GM12865 (cell line): ENCODE measurements at regions not wholly inside any gene's neighbourhood (a gene's known extent, or its start where the extent isn't known, plus 50 kb on each side); places are given as distances from the start of the nearest gene placed in this dataset.

ENCODE experiments used
- DNase-seq: peaks from one replicate; pipeline ENCODE4 v3.0.0; 2010; ENCODE audit warnings: low read depth
- H3K4me3 ChIP-seq: 2 replicates; pipeline ENCODE4 v1.5.1; 2011; ENCODE audit warnings: mild to moderate bottlenecking, low read depth, low read length, control low read depth
- TF ChIP-seq, protein P1 (sequence below): IDR thresholded peaks from 2 replicates; pipeline ENCODE4 v1.5.1; 2011; ENCODE audit warnings: low read length, control low read depth, low read depth, inconsistent platforms; ENCODE audit not compliant: insufficient read depth; ENCODE audit errors: missing control alignments

DNA sequence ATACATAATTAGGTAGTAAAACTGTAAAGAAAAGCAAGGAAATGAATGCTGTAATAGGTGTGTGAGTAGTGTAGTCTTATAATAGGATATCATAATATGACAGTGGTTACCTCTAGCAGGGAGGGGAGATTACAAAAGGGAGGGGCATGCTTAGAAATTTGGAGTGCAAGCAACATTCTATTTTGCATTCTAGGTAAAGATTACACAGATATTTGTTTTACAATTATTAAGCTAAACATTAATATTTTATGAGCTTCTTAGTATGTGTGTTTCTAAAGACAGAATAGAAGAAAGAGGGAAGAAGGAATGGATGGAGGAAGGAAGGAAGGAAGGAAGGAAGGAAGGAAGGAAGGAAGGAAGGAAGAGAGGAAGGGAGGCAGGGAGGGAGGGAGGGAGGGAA lies 177.9 kb downstream of the PAX3 start:
- no peak for DNase-seq
- H3K4me3 ChIP-seq: no peak overlapping the region
- TF ChIP-seq, protein P1, sequence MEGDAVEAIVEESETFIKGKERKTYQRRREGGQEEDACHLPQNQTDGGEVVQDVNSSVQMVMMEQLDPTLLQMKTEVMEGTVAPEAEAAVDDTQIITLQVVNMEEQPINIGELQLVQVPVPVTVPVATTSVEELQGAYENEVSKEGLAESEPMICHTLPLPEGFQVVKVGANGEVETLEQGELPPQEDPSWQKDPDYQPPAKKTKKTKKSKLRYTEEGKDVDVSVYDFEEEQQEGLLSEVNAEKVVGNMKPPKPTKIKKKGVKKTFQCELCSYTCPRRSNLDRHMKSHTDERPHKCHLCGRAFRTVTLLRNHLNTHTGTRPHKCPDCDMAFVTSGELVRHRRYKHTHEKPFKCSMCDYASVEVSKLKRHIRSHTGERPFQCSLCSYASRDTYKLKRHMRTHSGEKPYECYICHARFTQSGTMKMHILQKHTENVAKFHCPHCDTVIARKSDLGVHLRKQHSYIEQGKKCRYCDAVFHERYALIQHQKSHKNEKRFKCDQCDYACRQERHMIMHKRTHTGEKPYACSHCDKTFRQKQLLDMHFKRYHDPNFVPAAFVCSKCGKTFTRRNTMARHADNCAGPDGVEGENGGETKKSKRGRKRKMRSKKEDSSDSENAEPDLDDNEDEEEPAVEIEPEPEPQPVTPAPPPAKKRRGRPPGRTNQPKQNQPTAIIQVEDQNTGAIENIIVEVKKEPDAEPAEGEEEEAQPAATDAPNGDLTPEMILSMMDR: no peak

DNA sequence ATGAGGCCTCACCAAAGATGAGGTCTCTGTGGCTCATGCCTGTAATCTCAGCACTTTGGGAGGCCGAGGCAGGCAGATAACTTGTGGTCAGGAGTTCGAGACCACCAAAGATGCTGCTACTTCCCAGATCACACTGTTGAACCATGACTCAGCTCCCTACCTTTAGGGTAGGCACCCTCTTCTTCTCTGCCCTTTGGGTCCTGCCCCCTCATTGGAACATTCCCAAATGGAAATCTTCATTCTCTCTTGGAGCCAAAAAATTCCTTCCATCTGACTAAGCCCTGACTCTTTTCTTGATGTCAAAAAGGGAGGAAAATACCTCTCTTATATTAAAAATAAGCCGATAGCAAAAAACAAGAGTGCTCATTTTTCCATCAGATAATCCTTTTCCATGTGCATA lies 183.5 kb downstream of the PAX3 start:
- DNase-seq: no peak
- TF ChIP-seq, protein P1: no peak
- H3K4me3 ChIP-seq: no peak overlapping the region

DNA sequence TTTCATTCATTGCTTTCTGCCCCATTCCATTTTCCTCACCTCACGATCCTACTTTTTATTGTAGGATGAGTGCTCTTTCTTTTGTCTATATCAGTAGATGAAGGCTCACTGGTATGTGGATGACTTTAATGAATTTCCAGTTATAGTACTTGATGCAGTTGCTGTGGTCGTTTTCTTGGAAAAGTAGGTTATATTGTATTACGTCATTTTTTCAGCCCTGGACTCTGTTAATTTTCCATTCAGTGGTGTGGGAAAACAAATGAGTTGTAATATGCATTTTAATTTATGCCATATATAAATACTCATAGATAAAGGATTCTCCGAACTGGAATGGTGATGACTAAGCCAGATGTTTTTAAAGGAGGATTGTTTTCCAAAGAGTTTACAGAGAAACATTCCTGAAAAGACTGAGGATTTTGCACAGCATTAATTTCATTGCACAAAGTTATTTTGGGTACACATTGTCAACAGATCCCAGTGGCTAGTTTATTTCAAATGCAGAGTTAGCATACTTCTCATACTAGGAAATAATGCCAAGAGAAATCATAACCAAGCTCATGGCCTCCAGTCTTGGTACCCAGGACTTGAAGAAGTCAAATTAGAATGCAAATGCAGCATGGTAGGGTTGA lies 189.7 kb downstream of the PAX3 start:
- H3K4me3 ChIP-seq: no peak overlapping the region
- TF ChIP-seq, protein P1: no peak
- no peak for DNase-seq

DNA sequence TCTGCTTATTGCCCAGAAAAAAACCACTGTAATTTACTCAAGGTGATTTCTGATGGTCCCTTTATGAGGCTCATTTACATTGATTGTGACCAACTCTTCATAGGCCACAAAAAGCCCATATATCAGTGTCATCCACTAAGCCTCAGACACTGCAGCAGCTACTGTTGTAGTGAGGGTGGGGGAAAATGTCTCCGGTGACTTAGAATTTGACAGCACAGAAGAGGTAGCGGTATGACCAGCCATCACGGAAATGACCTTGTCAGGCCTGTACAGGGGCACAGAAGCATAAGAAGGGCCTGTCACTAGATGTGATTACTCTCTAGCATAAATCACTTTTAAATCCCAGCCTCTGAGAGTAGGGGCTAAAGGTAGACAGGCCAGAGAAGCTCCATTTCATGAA lies 190.3 kb downstream of the PAX3 start:
- DNase-seq: no peak
- TF ChIP-seq, protein P1: no peak
- H3K4me3 ChIP-seq: no peak overlapping the region

DNA sequence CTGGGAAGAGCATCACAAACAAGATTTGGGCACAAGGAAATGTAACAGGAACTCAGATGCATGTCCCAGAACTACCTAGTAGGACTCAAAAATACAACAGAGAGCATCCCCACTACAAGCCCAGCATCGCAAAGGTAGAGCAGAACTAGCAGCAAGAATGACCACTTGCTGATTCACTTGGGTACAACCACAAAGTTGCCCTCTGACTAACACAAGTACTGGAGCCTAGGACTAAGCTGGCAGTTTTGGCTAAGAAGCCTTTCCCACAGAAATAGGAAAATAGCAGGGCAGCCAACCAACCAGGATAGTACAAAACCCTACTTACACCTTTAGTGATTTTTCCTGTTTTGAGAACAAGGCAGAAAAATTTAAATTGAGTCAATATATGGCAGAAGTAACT lies 193.8 kb downstream of the PAX3 start:
- H3K4me3 ChIP-seq: no peak overlapping the region
- TF ChIP-seq, protein P1: no peak
- no peak for DNase-seq

DNA sequence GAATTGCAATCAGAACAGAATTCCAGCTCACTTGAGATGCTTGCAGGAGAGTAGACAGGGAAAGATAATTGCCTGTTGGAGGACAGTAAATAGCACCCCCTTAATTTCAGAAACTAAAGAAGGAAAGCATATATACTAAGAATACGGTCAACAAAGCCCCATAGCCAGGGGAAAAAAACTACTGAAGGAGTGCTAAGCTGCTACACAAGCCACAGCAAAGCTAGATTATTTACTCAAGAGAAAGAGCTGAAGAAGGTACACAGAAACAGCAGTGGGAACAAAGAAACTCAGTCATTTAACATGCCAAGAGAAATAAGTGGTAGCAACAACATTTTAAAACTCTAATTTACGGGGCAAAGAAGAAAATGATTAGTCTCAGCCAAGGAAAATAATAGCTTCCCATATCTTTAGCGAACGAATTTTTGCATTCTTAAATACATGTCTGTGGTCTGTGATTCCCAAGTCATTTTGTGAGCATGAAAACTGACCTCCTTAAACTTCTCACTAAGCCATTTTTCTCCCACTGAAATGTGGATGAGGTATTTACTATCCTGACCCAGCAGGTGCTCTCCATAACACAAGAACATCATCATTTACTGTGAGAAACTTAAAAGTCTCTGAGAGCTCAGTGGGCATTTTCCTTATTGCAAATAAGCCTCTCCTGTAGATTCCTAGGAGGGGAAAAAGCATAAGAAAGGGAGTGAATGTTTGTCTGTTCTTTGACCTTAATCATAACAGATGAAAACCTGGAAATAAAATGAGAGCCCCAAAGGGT lies 196.0 kb downstream of the PAX3 start:
- H3K4me3 ChIP-seq: no peak overlapping the region
- no peak for DNase-seq
- TF ChIP-seq, protein P1: no peak
